H9 (cell line): ENCODE measurements at regions not wholly inside any gene's neighbourhood (a gene's known extent, or its start where the extent isn't known, plus 50 kb on each side); places are given as distances from the start of the nearest gene placed in this dataset.

Experiments used
- DNase-seq: peaks from one replicate; pipeline ENCODE4 v3.0.0-alpha.2; 2017
- H2AFZ ChIP-seq: one replicate; pipeline ENCODE4 v1.6.1; 2013; ENCODE audit warnings: mild to moderate bottlenecking, low read length, control low read depth, moderate library complexity
- H2AK5ac ChIP-seq: 2 replicates; pipeline ENCODE4 v1.6.1; 2013; ENCODE audit warnings: low read length, control low read depth, mixed read lengths; ENCODE audit not compliant: insufficient read length
- H2BK120ac ChIP-seq: one replicate; pipeline ENCODE4 v1.6.1; 2013; ENCODE audit warnings: low read depth, mild to moderate bottlenecking, low read length, control low read depth, inconsistent platforms; ENCODE audit not compliant: poor library complexity, severe bottlenecking
- H2BK12ac ChIP-seq: 2 replicates; pipeline ENCODE4 v1.6.1; 2013; ENCODE audit warnings: low read length, control low read depth, mixed read lengths, low read depth; ENCODE audit not compliant: insufficient read length
- H2BK15ac ChIP-seq: 2 replicates; pipeline ENCODE4 v1.6.1; 2013; ENCODE audit warnings: low read depth, low read length, control low read depth
- H2BK20ac ChIP-seq: one replicate; pipeline ENCODE4 v1.6.1; 2013; ENCODE audit warnings: low read depth, mild to moderate bottlenecking, low read length, control low read depth, inconsistent platforms; ENCODE audit not compliant: poor library complexity, severe bottlenecking
- H2BK5ac ChIP-seq: 2 replicates; pipeline ENCODE4 v1.6.1; 2013; ENCODE audit warnings: low read length, control low read depth, mixed read lengths; ENCODE audit not compliant: insufficient read length
- H3K14ac ChIP-seq: 2 replicates; pipeline ENCODE4 v1.6.1; 2013; ENCODE audit warnings: low read length, control low read depth; ENCODE audit not compliant: insufficient read depth
- H3K18ac ChIP-seq: 2 replicates; pipeline ENCODE4 v1.6.1; 2013; ENCODE audit warnings: low read depth, mild to moderate bottlenecking, mixed read lengths, low read length, control low read depth; ENCODE audit not compliant: insufficient read length
- H3K23ac ChIP-seq: 2 replicates; pipeline ENCODE4 v1.6.1; 2013; ENCODE audit warnings: low read length, control low read depth, mixed read lengths, low read depth; ENCODE audit not compliant: insufficient read length
- H3K23me2 ChIP-seq: 2 replicates; pipeline ENCODE4 v1.6.1; 2013; ENCODE audit warnings: low read depth, mild to moderate bottlenecking, mixed read lengths, low read length, control low read depth; ENCODE audit not compliant: insufficient read length, poor library complexity, severe bottlenecking
- H3K27ac ChIP-seq: 2 replicates; pipeline ENCODE4 v1.5.1; 2013; ENCODE audit warnings: low read length, control low read depth, mixed read lengths, low read depth; ENCODE audit not compliant: insufficient read length
- H3K27me3 ChIP-seq: 2 replicates; pipeline ENCODE4 v1.6.1; 2013; ENCODE audit warnings: low read length, control low read depth, inconsistent platforms; ENCODE audit not compliant: insufficient read depth
- H3K4ac ChIP-seq: 2 replicates; pipeline ENCODE4 v1.6.1; 2013; ENCODE audit warnings: low read depth, mild to moderate bottlenecking, control low read depth, inconsistent platforms, low read length, moderate library complexity
- H3K4me1 ChIP-seq: 2 replicates; pipeline ENCODE4 v1.6.1; 2013; ENCODE audit warnings: low read length, control low read depth, inconsistent platforms; ENCODE audit not compliant: insufficient read depth
- H3K4me2 ChIP-seq: 2 replicates; pipeline ENCODE4 v1.6.1; 2013; ENCODE audit warnings: low read length, control low read depth, mixed read lengths; ENCODE audit not compliant: insufficient read length, insufficient read depth
- H3K56ac ChIP-seq: 2 replicates; pipeline ENCODE4 v1.6.1; 2013; ENCODE audit warnings: low read depth, mild to moderate bottlenecking, mixed read lengths, low read length, control low read depth; ENCODE audit not compliant: insufficient read length
- H3K79me1 ChIP-seq: 2 replicates; pipeline ENCODE4 v1.6.1; 2013; ENCODE audit warnings: low read depth, mild to moderate bottlenecking, moderate library complexity, low read length, control low read depth, inconsistent platforms; ENCODE audit not compliant: insufficient read depth, poor library complexity, severe bottlenecking
- H3K79me2 ChIP-seq: 2 replicates; pipeline ENCODE4 v1.6.1; 2013; ENCODE audit warnings: low read length, control low read depth, inconsistent platforms; ENCODE audit not compliant: insufficient read depth
- H3K9ac ChIP-seq: 2 replicates; pipeline ENCODE4 v1.6.1; 2013; ENCODE audit warnings: low read length, control low read depth, mixed read lengths; ENCODE audit not compliant: insufficient read length; ENCODE audit errors: extremely low read depth
- H3K9me3 ChIP-seq: one replicate; pipeline ENCODE4 v1.6.1; 2013; ENCODE audit warnings: low read depth, low read length, inconsistent platforms; ENCODE audit not compliant: control insufficient read depth
- H3T11ph ChIP-seq: one replicate; pipeline ENCODE4 v1.6.1; 2013; ENCODE audit warnings: mild to moderate bottlenecking, low read length, control low read depth, inconsistent platforms
- H4K20me1 ChIP-seq: one replicate; pipeline ENCODE4 v1.6.1; 2013; ENCODE audit not compliant: control insufficient read depth, insufficient read length, insufficient read depth
- H4K5ac ChIP-seq: 2 replicates; pipeline ENCODE4 v1.6.1; 2013; ENCODE audit warnings: low read depth, mild to moderate bottlenecking, mixed read lengths, low read length, control low read depth; ENCODE audit not compliant: insufficient read length
- H4K8ac ChIP-seq: replicated peaks from 2 replicates; pipeline ENCODE4 v1.6.1; 2013; ENCODE audit warnings: low read length, control low read depth, mixed read lengths, low read depth; ENCODE audit not compliant: insufficient read length
- H4K91ac ChIP-seq: 2 replicates; pipeline ENCODE4 v1.6.1; 2013; ENCODE audit warnings: low read depth, mild to moderate bottlenecking, moderate library complexity, mixed read lengths, low read length, control low read depth; ENCODE audit not compliant: insufficient read length
- H3K27ac Mint-ChIP-seq, 3 experiments: 2 replicates in 2 of 3; 3 replicates in 1 of 3; pipeline ENCODE4 v1.8.0; 2020 to 2021; ENCODE audit warnings: mixed read lengths in 3 of 3, mild to moderate bottlenecking in 1 of 3, moderate library complexity in 1 of 3
- H3K27me3 Mint-ChIP-seq: 2 replicates; pipeline ENCODE4 v1.8.0; 2021; ENCODE audit warnings: low read depth, mild to moderate bottlenecking, moderate library complexity, mixed read lengths
- H3K36me3 Mint-ChIP-seq, 3 experiments: 2 replicates in 2 of 3; 3 replicates in 1 of 3; pipeline ENCODE4 v1.8.0; 2020 to 2021; ENCODE audit warnings: low read depth in 3 of 3, mixed read lengths in 3 of 3; ENCODE audit not compliant: insufficient read depth in 1 of 3
- H3K4me1 Mint-ChIP-seq, 2 experiments: 2 replicates each; pipeline ENCODE4 v1.8.0; 2020; ENCODE audit warnings: mixed read lengths in 2 of 2
- H3K4me3 Mint-ChIP-seq, 2 experiments: 2 replicates in 1 of 2; 3 replicates in 1 of 2; pipeline ENCODE4 v1.8.0; 2020 to 2021; ENCODE audit warnings: mild to moderate bottlenecking in 2 of 2, mixed read lengths in 2 of 2, moderate library complexity in 1 of 2
- H3K9me3 Mint-ChIP-seq, 2 experiments: 2 replicates in 1 of 2; 3 replicates in 1 of 2; pipeline ENCODE4 v1.8.0; 2020; ENCODE audit warnings: mild to moderate bottlenecking in 2 of 2, mixed read lengths in 2 of 2, moderate library complexity in 1 of 2
- CTCF ChIP-seq: fragments of 200-600 bp; sonication (generic); conservative IDR thresholded peaks from 3 replicates; pipeline ENCODE4 v1.8.0; 2021; ENCODE audit warnings: antibody characterized with exemption, mild to moderate bottlenecking
- WGBS: extraction: QIAGEN DNeasy Blood & Tissue Kit; methylation state at CpG from one replicate; pipeline ENCODE4 v1.1.7; 2013; ENCODE audit warnings: missing lambda C conversion rate, low lambda C conversion rate, mixed read lengths; ENCODE audit not compliant: insufficient read length; ENCODE audit errors: extremely low coverage; 5-methylcytosine and 5-hydroxymethylcytosine counted together

- Histone ChIP-seq H3K4me2 (no peak overlapping the region), H3K79me2 (no peaks in the 10 kb centered on the region), H4K8ac (no peak overlapping the region), H3K79me1 (no peaks in the 10 kb centered on the region), H3K23me2 (no peaks in the 10 kb centered on the region), H3K9ac (no peak overlapping the region), H2BK5ac (no peak overlapping the region), H2BK15ac (no peak overlapping the region), H3K4me1 (no peaks in the 10 kb centered on the region), H4K91ac (no peak overlapping the region), H3K27me3 (no peaks in the 10 kb centered on the region), H2AFZ (no peak overlapping the region), H4K20me1 (no peaks in the 10 kb centered on the region), H2AK5ac (no peak overlapping the region), H3K18ac (no peak overlapping the region), H3K27ac (no peak overlapping the region), H2BK20ac (no peak overlapping the region), H4K5ac (no peak overlapping the region), H2BK120ac (no peak overlapping the region), H3K23ac (no peak overlapping the region), H3K4ac (no peak overlapping the region), H3K14ac (no peak overlapping the region), H3K56ac (no peak overlapping the region), H3K9me3 (no peaks in the 10 kb centered on the region), H2BK12ac (no peak overlapping the region), H3T11ph (no peak overlapping the region)
- Mint-ChIP-seq H3K27me3 (no peaks in the 10 kb centered on the region), H3K27ac (peak overlapping the region in 1 of 3 experiments; percentile 75; a peak in 1 of 7 replicates), H3K4me3 (no peak overlapping the region), H3K4me1 (no peaks in the 10 kb centered on the region), H3K9me3 (no peaks in the 10 kb centered on the region), H3K36me3 (no peaks in the 10 kb centered on the region)
- WGBS, result no CpG with 5 or more reads among the region's 7 CpGs
- no peak for TF ChIP-seq CTCF
- no peak for DNase-seq
Measured at GRCh38 chr21:16004523-16004922, 274.7 kb downstream of the USP25 start.
